Mucosa of rectum (tissue), 2 donors: ENCODE measurements at regions not wholly inside any gene's neighbourhood (a gene's known extent, or its start where the extent isn't known, plus 50 kb on each side); places are given as distances from the start of the nearest gene placed in this dataset.

Experiments used
- H3K27ac ChIP-seq, 2 donors: one replicate each; pipeline ENCODE4 v1.7.0; 2013; ENCODE audit warnings: inconsistent platforms in 2 of 2, low read depth in 2 of 2, low read length in 2 of 2
- H3K27me3 ChIP-seq, 2 donors: one replicate each; pipeline ENCODE4 v1.7.0; 2013; ENCODE audit warnings: low read length in 2 of 2; ENCODE audit not compliant: control insufficient read depth in 2 of 2, insufficient read depth in 2 of 2
- H3K36me3 ChIP-seq, 2 donors: one replicate each; pipeline ENCODE4 v1.7.0; 2013; ENCODE audit warnings: low read length in 2 of 2; ENCODE audit not compliant: control insufficient read depth in 2 of 2, insufficient read depth in 2 of 2
- H3K4me1 ChIP-seq, 2 donors: one replicate each; pipeline ENCODE4 v1.7.0; 2013; ENCODE audit warnings: low read length in 2 of 2, mild to moderate bottlenecking in 1 of 2; ENCODE audit not compliant: control insufficient read depth in 2 of 2, insufficient read depth in 2 of 2
- H3K4me3 ChIP-seq, 2 donors: one replicate each; pipeline ENCODE4 v1.7.0; 2013; ENCODE audit warnings: low read length in 2 of 2
- H3K9ac ChIP-seq, 2 donors: one replicate each; pipeline ENCODE4 v1.7.0; 2013; ENCODE audit warnings: low read length in 2 of 2, low read depth in 1 of 2, mild to moderate bottlenecking in 1 of 2
- H3K9me3 ChIP-seq, 2 donors: one replicate each; pipeline ENCODE4 v1.7.0; 2013; ENCODE audit warnings: low read length in 2 of 2; ENCODE audit not compliant: control insufficient read depth in 2 of 2
- donor health status: healthy.
- donor health status: Normal muscosa, but diverticular disease.

DNA sequence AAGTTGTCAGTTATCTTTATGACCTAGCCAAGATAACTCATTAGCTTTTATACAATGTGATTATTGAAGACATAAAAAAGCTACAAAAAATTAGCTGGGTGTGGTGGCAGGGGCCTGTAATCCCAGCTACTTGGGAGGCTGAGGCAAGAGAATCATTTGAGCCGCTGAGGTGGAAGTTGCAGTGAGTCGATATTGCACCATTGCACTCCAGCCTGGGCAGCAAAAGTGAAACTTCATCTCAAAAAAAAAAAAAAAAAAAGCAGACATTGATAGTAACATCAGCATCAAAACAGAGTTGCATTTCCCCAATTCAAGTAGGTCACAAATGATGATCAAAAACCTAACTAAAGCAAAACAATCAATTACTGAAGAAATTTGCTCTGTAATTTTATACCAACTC lies 191.4 kb downstream of the PTGER3 start:
- Histone ChIP-seq H3K27me3 (no peaks in the 10 kb centered on the region), H3K27ac (no peak overlapping the region), H3K9me3 (no peaks in the 10 kb centered on the region), H3K4me3 (no peak overlapping the region), H3K36me3 (no peaks in the 10 kb centered on the region), H3K4me1 (no peaks in the 10 kb centered on the region), H3K9ac (no peak overlapping the region)

DNA sequence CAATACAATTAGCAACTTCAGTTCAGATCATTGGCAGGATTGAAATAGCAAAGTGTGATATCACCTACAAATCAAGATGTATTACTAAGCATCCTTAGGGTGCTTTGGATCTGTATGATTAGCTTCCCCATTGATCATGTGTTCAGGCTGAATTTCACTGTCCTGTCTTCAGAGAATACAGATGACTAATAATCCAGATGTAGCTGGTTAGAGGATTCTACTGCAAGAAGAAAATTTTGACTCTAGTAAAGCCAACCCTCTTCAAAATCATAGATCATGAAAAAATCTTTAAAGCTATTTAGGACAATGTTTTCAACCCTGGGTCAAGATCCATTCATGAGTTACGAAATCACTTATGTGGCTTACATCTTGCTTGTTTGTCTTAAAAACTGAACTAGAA lies 184.4 kb downstream of the PTGER3 start:
- Histone ChIP-seq H3K9ac (no peak overlapping the region), H3K36me3 (no peaks in the 10 kb centered on the region), H3K9me3 (no peaks in the 10 kb centered on the region), H3K27ac (no peak overlapping the region), H3K4me3 (no peak overlapping the region), H3K27me3 (no peaks in the 10 kb centered on the region), H3K4me1 (no peaks in the 10 kb centered on the region)

DNA sequence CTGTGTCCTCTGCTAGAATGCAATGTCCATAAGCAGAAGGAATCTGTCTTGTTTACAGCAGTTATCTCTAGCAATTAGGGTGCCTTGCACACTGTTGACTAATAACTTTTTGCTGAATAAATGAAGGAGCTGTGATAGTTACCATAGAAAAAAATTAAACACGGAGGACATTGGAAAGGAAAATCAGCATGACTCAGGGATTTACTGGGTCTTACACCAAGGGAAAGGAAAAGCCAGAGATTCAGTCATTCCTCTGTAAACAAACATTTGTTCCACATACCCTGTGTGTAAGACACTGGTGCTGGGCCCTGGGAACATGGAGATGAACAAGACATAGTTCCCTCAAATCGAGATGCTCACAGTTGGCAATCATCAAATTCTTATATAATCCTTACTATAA lies 183.3 kb downstream of the PTGER3 start:
- H3K27ac ChIP-seq = no peak overlapping the region
- no peak overlapping the region for H3K9ac ChIP-seq
- H3K36me3 ChIP-seq = no peaks in the 10 kb centered on the region
- no peak overlapping the region for H3K4me3 ChIP-seq
- H3K9me3 ChIP-seq = no peaks in the 10 kb centered on the region
- H3K4me1 ChIP-seq = no peaks in the 10 kb centered on the region
- H3K27me3 ChIP-seq = no peaks in the 10 kb centered on the region

DNA sequence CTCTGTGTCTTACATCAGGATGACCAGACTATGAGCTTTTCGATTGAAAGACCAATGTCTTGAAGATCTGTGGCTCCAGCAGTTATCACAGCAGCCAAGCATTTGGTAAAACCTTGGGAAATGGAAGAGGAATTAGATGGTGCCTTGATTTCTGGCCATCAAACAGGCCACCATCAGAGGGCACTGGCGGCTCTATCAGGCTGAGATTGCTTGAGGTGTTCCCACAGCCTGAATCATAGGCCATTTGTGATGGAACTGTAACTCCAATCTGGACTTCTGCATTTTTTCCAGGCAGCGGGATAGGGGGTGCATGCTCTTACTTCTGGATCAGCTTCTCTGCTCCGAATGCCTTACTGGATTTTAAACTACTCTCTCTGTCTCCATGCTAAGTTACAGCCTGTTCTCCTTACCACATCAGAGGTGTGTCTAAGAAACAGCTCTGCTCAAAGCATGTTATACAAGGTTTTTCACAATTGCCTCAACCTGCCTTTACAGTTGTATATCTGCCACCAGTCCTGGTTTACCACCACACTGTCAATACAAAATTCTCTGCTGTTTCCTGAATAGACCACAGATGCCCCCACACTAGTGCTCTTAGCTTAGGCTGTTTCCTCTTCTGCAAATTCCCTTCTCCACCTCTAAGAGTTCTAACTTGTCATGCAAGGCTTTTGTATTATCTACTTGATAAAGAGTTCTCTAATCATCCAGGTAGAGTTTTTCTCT lies 180.9 kb downstream of the PTGER3 start:
- Histone ChIP-seq H3K36me3 (no peaks in the 10 kb centered on the region), H3K9me3 (no peaks in the 10 kb centered on the region), H3K4me1 (no peaks in the 10 kb centered on the region), H3K27me3 (no peaks in the 10 kb centered on the region), H3K9ac (no peak overlapping the region), H3K27ac (no peak overlapping the region), H3K4me3 (no peak overlapping the region)

DNA sequence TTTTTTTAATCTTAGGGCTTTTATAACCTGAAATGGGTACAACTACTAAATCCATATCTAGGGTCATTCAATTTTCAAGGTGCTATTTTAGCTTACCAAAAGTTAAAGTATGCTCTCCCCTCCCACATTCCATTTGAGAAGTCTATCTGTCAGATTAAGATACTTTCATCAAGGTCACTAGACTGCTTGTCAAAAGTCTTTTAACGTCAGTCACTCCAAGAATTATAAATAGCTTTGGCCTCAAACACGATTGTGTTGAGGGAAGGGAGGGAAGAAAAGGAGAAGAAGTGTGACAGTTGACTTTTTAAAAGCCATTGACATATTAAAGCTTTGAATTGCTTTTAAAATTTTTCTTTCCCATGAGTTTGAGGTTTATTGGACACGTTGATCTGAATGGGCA lies 175.8 kb downstream of the PTGER3 start:
- H3K27ac ChIP-seq = no peak overlapping the region
- no peaks in the 10 kb centered on the region for H3K4me1 ChIP-seq
- H3K9ac ChIP-seq = no peak overlapping the region
- H3K27me3 ChIP-seq = no peaks in the 10 kb centered on the region
- H3K36me3 ChIP-seq = no peaks in the 10 kb centered on the region
- no peaks in the 10 kb centered on the region for H3K9me3 ChIP-seq
- H3K4me3 ChIP-seq = no peak overlapping the region

DNA sequence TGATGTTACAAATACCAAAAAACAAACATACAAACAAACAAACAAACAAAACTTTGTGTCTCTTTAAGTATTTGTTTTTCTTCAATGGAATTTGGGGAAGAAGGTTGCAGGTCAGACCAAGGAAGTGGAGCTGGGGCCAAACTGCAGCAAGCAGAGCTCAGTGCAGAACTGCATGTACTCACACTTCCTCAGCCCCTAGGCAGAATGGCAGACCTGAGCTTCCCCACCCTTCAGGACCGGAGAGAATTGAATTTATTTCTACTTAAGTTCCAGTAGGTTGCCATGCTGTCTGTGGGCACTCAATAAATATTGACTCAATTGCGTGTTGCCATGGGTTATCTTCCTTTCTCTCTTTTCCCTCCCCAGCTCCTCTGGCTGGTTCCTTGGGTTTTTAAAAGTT lies 173.6 kb downstream of the PTGER3 start:
- Histone ChIP-seq H3K9ac (no peak overlapping the region), H3K9me3 (no peaks in the 10 kb centered on the region), H3K27ac (no peak overlapping the region), H3K4me1 (no peaks in the 10 kb centered on the region), H3K4me3 (no peak overlapping the region), H3K36me3 (no peaks in the 10 kb centered on the region), H3K27me3 (no peaks in the 10 kb centered on the region)

DNA sequence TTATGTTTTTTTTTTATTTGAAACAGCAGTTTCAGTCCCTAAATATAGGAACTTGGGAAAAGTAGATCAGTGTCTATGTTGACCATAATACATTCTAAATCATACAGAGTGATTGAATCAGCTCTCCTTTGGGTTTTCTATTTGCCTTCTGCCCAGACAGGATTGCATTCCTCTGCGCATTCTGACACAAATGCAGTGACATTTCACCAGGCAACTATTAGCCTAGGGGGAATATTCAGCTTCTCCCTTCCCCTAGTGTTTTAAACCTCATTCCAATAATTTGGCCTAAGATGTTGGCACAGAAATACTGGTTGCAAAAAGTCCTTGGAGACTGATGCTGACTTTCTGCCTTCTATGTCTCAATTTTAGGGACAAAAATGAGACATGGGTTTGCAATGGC lies 172.8 kb downstream of the PTGER3 start:
- Histone ChIP-seq H3K36me3 (no peaks in the 10 kb centered on the region), H3K9me3 (no peaks in the 10 kb centered on the region), H3K9ac (no peak overlapping the region), H3K27ac (no peak overlapping the region), H3K27me3 (no peaks in the 10 kb centered on the region), H3K4me3 (no peak overlapping the region), H3K4me1 (no peaks in the 10 kb centered on the region)

DNA sequence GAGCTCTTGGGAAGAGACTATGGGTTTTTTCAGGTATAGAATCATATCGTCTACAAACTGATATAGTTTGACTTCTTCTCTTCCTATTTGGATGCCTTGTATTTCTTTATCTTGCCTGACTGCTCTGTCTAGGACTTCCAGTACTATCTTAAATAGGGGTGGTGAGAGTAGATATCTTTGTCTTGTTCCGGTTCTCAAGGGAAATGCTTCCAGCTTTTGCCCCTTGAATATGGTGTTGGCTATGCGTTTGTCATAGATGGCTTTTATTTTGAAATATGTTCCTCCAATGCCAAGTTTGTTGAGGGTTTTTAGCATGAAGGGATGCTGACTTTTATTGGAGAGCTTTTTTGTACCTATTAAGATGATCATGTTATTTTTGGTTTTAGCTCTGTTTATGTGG lies 170.3 kb downstream of the PTGER3 start:
- H3K4me3 ChIP-seq = no peak overlapping the region
- no peak overlapping the region for H3K27ac ChIP-seq
- H3K27me3 ChIP-seq = no peaks in the 10 kb centered on the region
- H3K36me3 ChIP-seq = no peaks in the 10 kb centered on the region
- H3K9ac ChIP-seq = no peak overlapping the region
- H3K4me1 ChIP-seq = no peaks in the 10 kb centered on the region
- no peaks in the 10 kb centered on the region for H3K9me3 ChIP-seq

DNA sequence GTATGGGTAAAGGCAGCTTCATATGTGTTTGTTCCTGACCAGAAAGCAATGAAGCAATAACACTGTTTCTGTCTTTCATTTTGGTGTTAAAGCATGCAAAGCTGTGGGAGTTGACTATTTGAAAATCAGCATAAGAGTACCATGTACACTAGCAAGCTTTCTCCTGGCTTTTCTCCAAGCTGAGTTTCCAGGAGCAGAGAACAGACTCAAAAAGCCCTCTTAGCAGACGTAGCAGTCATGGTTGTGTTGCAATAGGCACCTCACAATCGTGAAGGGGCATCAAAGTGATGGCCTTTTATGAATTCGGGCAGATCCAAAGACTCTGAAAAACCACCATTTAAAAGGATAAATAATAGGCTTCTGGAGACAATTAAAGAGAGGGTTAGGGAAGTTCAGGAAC lies 159.7 kb downstream of the PTGER3 start:
- Histone ChIP-seq H3K4me3 (no peak overlapping the region), H3K27me3 (no peaks in the 10 kb centered on the region), H3K9me3 (no peaks in the 10 kb centered on the region), H3K27ac (no peak overlapping the region), H3K4me1 (no peaks in the 10 kb centered on the region), H3K9ac (no peak overlapping the region), H3K36me3 (no peaks in the 10 kb centered on the region)

DNA sequence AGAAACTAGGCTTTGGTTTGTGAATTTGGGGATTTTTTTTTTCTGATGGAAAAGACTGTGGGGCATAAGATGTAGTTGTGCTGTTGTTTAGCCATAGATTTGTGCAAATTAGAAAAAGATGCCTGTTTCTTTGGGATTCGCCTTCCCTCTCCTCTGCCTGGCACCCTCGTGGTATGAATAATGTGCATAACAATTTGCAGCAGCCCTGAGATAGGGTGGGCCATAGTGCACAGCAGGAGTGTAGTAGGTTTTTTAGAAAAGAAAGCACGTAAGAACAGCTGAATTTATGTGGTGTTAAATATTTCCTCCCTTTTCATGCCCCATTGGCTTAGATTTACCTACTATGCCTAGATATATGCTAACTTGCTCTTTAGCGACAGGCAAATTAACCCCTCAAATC lies 158.9 kb downstream of the PTGER3 start:
- no peaks in the 10 kb centered on the region for H3K9me3 ChIP-seq
- H3K4me1 ChIP-seq = no peaks in the 10 kb centered on the region
- H3K27ac ChIP-seq = no peak overlapping the region
- no peaks in the 10 kb centered on the region for H3K36me3 ChIP-seq
- no peak overlapping the region for H3K9ac ChIP-seq
- H3K27me3 ChIP-seq = no peaks in the 10 kb centered on the region
- H3K4me3 ChIP-seq = no peak overlapping the region

DNA sequence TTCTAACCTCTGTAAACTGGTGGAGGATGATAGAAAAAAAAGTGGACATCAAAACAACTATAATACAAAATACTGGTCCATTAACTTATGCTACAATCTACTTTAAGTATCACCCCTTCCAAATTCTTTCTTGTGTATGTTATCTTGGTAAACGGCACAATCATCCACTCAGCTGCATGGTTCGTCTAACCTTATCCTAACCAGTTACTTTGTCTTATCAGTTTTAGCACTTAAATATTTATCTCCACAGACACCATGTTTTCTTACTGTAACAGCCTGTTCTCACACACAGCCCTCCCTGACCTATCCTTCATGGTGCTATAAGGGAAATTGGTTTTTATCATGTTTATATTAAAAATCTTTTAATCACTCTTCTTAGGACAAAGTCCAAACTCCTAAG lies 157.2 kb downstream of the PTGER3 start:
- H3K27me3 ChIP-seq = no peaks in the 10 kb centered on the region
- H3K9ac ChIP-seq = no peak overlapping the region
- no peak overlapping the region for H3K4me3 ChIP-seq
- H3K27ac ChIP-seq = no peak overlapping the region
- no peaks in the 10 kb centered on the region for H3K9me3 ChIP-seq
- no peaks in the 10 kb centered on the region for H3K4me1 ChIP-seq
- H3K36me3 ChIP-seq = no peaks in the 10 kb centered on the region
